ENCODE measurements at regions not wholly inside any gene's neighbourhood (a gene's known extent, or its start where the extent isn't known, plus 50 kb on each side); places are given as distances from the start of the nearest gene placed in this dataset.

- no peaks in the 10 kb centered on the region for H3K9me3 Mint-ChIP-seq
- no peaks in the 10 kb centered on the region for H3K36me3 Mint-ChIP-seq (ENCODE audit: low read depth)
- H3K27ac Mint-ChIP-seq: no peak overlapping the region
- ChIA-PET POLR2A (no interaction called here), CTCF (interaction anchor here (1.2 kb wide), 1 partner anchor 9 kb away, joined by 4 read pairs; no protein-coding TSS in a partner anchor)
- H3K4me3 Mint-ChIP-seq: no peak overlapping the region
- H3K27me3 Mint-ChIP-seq: no peaks in the 10 kb centered on the region
- intact Hi-C loops (cut with micrococcal nuclease): no loop called here
- H3K4me1 Mint-ChIP-seq (ENCODE audit: low read depth): no peaks in the 10 kb centered on the region
- TF ChIP-seq CTCF (IDR thresholded peaks at IDR 0.05): no peak
- DNase-seq (no peak), ATAC-seq (no peak)
Measured at GRCh38 chr4:156265407-156265806, 311.7 kb upstream of the CTSO start.

DNA sequence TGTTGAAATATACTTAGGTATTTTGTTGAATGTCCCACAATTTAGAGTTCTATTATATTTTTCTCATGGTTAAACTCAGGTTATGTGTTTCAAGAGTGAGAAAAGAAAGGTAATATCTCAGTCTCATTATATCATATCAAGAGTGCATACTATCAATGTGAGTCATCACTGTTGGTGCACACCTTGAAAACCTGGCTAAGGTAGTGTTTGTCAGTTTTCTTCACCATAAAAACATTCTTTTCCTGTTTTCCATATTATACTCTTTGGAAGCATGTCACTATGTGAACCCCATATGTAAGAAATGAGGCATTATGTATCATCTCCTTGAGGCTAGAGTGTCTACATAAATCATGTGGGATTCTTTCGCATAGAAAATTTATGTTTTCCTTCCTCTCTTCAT is 307.6 kb upstream of the CTSO start:
- no peak overlapping the region for H3K4me3 Mint-ChIP-seq
- no peak overlapping the region for H3K27ac Mint-ChIP-seq
- CTCF ChIA-PET: no interaction called here
- H3K9me3 Mint-ChIP-seq: no peaks in the 10 kb centered on the region
- POLR2A ChIA-PET: no interaction called here
- no peaks in the 10 kb centered on the region for H3K36me3 Mint-ChIP-seq (ENCODE audit: low read depth)
- intact Hi-C loops (cut with micrococcal nuclease): no loop called here
- DNase-seq (no peak), ATAC-seq (no peak)
- H3K4me1 Mint-ChIP-seq (ENCODE audit: low read depth): no peaks in the 10 kb centered on the region
- no peaks in the 10 kb centered on the region for H3K27me3 Mint-ChIP-seq
- no peak for TF ChIP-seq CTCF (IDR thresholded peaks at IDR 0.05)

DNA sequence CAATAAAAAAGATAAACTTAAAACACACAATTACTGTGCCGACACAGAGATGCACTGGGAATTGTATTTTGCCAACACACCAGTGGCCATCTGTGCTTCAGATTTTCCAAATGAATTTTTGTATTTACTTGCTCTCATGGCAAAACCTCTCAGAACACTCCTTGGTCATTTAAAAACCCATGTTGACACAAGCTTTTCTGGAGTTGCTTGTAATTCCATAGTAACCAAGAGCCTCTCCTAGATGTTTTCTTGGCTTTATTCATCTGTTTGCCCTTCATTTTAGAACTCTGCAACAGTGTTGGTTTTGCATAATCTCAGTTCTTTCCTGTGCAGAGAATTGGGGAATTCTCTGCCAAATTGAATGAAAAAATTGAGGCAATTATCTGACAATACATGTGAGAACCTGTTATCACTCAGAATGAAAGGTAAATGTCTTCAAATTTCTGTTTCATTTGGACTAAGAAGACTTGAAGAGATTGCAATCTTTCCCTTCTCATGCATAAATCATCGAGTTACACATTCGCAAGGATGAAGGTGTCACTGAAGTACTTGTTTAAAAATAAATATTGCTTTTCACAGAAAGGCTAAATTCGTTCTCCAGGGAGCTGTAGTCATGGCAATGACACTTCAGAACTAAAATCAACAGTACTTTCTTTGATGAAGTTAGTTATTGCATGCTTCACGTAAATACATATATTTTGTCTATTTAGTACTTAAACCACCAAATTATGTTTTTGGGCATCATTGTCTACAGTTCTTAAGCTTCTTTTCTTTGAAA is 301.8 kb upstream of the CTSO start:
- TF ChIP-seq CTCF (IDR thresholded peaks at IDR 0.05): no peak
- no peak overlapping the region for H3K27ac Mint-ChIP-seq
- no peaks in the 10 kb centered on the region for H3K27me3 Mint-ChIP-seq
- no peak overlapping the region for H3K4me3 Mint-ChIP-seq
- no peaks in the 10 kb centered on the region for H3K4me1 Mint-ChIP-seq (ENCODE audit: low read depth)
- ATAC-seq (no peak), DNase-seq (no peak)
- intact Hi-C loops (cut with micrococcal nuclease): no loop called here
- H3K9me3 Mint-ChIP-seq: peaks cover 2% of the 10 kb centered on the region
- no peaks in the 10 kb centered on the region for H3K36me3 Mint-ChIP-seq (ENCODE audit: low read depth)
- ChIA-PET POLR2A (no interaction called here), CTCF (no interaction called here)

- Mint-ChIP-seq H3K4me3 (no peak overlapping the region), H3K27me3 (no peaks in the 10 kb centered on the region)
- ATAC-seq: no peak
Measured at GRCh38 chr4:156252358-156252921, 298.8 kb upstream of the CTSO start.

More at GRCh38 chr4:156252358-156252921, 298.8 kb upstream of the CTSO start:
- ChIA-PET CTCF (no interaction called here), POLR2A (no interaction called here)
- Mint-ChIP-seq H3K27ac (no peak overlapping the region), H3K9me3 (peaks cover 2% of the 10 kb centered on the region), H3K4me1 (ENCODE audit: low read depth) (no peaks in the 10 kb centered on the region), H3K36me3 (ENCODE audit: low read depth) (no peaks in the 10 kb centered on the region)
- intact Hi-C loops (cut with micrococcal nuclease): no loop called here
- DNase-seq: no peak
- TF ChIP-seq CTCF (IDR thresholded peaks at IDR 0.05): no peak

All from activated CD8-positive, alpha-beta T cell treated with anti-CD3 and anti-CD28 coated beads for 36 hours (primary cell).